ENCODE measurements at regions not wholly inside any gene's neighbourhood (a gene's known extent, or its start where the extent isn't known, plus 50 kb on each side); places are given as distances from the start of the nearest gene placed in this dataset.

DNA sequence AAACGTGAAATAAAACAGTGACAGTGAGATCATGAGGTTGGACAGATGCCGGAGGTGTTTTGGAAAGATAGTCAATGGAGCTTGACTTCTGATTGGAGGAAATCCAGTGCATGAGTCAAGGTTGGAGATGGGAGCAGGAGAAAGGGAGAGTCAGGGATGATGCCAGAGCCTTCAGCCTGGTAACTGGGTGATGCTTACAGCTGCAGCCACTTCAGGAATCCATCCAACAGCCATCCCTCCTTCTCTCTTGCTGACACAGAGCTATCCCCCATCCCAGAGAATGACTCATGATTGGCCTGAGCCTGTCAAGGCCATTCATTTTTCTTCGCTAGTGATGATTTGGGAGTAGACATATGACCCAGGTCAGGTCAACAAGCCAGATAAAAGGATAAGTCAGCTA lies 112.8 kb downstream of the SAMD5 start:
- no peak for DNase-seq

DNA sequence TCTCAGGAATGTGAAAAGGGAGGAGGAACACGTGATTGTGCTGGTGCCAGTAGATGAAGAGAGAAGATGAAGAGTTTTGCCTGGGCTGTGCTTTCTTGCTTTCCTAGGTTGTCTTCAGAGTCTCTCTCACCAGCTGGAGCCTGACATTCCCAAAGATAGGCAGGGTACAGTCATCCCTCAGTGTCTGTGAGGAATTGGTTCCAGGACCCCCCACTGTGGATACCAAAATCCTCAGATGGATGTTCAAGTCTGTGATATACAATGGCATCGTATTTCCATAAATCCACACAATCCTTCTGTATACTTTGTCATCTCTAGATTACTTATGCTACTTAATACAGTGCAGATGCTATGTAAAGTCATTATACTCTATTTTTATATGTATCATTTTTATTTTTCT lies 113.5 kb downstream of the SAMD5 start:
- DNase-seq, result no peak

DNA sequence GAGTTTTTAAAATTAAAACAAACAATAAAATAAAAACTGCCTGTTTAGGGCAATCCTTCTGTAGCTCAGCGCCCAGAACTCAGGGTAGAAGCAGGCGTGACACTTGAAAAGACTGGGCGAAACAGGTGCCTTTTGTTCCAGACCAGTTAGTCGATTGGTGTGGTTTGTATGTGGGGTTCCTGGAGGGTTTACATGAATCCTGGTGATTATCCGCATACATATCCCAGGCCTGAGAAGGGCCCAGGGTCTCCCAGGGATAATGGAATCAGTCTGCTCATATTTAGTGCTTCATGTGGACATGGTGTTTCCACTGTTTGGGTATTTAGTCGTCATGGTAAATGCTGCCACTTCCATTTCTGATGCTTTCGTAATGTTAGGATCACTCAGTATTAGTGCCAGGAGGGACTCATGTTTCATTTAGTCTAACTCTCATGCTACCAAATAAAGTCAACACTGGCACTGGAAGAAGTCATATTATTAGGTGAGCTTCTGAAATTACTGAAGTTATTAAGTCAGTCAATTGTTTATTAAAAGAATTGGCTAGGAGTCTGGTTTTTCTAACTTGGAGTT lies 116.5 kb downstream of the SAMD5 start:
- DNase-seq, result no peak

DNA sequence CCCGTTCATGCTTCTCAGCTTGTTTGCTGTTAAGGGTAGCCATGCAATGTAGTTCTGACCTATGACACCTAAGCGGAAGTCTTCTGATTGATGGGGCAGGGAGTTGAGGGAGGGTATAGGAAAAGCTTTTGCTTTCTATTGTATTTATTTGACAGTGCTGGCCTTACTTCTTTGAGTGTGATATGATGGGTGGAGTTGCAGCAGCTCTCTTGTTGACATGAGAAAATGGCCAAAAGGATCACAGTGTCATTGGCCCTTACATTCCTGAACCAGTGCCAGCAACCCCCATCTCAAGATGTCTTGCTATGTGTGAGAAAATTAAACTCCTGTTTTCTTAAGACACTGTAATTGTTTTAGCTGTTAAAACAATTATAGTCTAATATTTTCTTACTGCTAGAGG lies 117.5 kb downstream of the SAMD5 start:
- no peak for DNase-seq

DNA sequence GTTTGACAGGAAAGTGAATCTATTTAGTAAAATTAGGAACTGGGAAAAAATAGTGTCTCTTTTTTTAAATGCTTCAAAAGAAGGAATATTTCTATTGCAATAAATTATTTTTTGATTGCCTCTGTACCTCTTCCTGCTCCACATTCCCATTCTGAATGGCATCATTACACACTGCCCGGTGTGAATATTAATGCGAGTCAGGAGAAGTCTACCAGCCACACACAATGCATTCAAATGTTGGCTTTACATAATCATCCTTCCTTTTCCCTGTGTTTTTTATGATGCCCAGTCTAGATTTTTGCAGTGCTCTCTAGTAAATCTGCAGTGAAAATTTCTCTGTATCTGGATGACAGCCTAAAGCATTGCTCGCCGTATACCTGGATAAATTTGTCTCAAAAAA lies 118.9 kb downstream of the SAMD5 start:
- DNase-seq, result no peak

DNA sequence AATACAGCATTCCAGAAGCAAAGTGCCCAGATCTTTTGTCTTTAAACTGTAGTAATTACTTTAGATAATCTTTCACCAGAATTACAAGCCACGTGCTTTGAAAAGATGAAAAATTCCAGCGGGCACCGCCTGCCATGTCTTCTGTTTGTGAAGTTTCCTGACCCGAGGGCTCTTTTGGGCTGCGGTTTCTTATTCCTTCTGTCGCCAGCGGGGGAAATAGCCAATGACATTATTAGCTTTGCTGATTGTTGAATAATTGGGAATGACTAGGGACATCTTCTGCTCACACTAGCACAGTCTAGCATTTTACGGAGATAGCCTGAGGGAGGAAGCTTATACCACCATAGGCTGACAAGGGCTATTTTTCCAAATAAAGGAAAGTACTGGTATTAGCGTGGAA lies 124.7 kb downstream of the SAMD5 start:
- DNase-seq, result no peak

DNA sequence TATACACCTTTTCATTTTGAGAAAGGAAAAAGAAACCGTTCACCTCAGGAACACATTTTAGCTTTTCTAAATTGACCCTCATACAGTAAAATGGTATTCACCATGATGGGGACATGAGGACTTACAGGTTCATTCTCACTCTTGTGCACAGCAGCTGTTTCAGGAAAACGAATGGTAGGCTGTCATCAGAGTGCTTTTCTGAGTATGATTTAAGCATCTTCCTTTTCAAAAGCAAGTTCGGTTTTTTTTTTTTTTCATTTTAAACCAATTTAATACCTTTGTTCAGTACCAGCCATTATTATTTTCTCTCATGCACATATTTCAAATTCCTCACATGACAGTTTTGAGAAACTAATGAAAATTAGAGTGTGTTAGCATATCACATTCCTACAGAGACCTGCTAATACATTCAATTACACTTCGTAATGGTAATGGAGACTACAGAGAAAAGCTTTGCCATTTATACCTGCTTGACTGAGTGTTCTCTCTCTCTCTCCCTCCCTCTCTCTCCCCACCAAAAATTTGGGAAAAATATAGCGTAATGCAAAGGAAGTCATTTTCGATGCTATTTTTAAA lies 129.2 kb downstream of the SAMD5 start:
- DNase-seq, result no peak

DNA sequence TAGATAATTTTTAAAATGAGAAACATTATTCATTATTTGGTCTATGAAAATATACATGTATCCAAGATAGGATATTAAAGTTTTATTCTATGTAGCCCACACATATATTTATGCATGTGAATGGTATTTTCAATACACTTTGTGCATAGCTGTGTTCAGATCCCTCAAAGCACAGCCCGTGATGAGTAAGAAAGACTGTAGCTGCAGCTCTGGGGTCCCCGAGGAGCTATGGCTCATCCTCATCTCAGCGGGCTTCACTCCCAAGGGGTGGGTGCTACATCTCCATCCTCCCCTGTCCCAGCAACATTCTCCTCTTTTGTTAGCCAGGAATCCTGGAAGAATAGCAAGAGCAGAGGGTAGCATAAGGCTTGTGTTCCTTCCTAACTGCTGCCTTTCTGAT lies 130.8 kb downstream of the SAMD5 start:
- DNase-seq, result no peak

DNA sequence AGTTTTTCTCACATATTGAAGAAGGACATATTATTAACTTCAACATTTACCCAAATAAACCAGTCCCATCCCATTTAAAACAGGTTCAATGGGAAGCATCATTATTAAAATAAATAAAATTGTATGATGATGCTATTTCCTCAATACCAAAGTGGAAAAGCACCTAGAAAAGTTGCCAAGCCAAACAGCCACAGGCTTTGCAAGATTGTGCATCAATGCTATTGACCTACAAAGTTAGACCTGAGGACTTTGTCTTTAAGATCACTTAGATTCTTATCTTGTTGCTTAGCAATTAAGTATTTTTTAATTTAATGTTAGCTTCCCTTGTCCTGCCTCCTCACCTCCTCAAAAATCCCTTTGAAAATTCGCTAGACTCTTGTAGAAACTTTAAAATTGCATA lies 132.1 kb downstream of the SAMD5 start:
- DNase-seq, result no peak

DNA sequence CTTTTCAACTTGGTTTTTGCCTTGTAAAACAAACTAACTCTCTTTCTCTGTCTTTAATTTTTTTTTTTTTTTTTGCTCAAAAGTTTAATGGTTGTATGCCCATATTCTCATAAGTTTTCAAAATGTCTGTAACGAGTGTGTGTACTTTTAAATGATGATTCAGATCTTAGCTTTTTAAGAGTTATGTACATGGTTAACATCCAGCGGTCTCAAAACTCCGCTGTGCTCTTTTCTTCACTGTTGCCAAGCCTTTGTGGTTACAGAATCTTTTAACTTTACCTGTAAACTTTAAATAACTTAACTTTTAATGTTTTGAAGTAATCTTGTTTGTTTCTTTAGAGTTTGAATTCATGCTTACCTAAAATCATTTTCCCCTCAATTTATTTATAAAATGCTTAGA lies 133.0 kb downstream of the SAMD5 start:
- no peak for DNase-seq

DNA sequence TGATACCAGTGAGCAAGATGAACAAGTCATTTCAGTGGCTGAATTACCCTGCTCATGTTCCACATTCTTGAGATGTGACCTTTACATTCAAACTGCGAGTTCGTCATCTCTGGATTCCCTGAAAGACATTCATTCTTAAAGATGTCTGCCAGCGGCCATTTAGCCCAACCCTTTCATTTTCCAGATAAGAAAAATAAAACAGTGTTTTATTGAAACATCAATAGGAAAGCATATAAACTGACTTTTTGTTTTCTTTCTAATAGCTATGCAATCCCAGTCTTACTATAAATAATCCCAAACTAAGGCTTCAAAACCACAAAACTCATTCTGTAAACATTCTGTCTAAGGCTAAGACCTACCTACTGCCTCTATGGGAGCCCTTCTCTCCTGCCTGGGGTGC lies 134.0 kb downstream of the SAMD5 start:
- DNase-seq, result no peak

DNA sequence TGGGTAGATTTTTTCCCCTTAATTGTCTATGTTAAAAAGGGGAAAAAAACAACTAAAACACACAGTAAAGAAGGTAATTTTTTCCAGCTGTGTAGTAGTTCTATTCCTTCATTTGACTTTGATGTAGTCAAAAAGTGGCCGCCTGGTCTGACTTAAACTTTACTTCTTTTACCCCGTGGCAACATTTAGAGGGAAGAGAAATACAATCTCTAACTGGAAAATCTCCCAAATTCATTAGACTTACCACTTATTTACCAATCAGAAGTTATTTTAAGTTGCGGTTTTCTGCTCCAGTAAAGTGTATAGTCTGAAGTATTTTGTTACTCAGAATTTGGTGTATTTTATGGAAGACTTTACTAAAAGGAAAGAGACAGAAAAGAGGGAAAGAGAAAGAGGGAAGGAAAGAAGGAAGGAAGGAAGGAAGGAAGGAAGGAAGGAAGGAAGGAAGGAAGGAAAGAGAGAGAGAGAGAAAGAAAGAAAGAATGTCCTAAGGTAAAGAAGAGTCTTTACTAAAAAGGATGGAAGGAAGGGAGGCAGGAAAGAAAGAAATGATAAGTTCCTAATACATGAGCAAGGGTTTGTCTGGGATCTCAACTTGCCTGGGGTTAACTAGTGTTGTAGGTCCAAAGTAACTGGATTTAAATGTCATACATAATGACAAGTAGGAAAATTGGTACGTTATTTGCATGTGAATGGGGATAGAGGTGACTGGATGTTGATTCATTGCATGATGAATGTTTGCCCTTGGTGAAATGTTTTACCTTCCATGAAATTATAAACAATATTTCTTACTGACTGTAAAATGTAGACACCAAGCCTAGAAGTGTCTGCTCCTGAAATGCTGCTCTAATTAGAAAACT lies 135.1 kb downstream of the SAMD5 start:
- no peak for DNase-seq

DNA sequence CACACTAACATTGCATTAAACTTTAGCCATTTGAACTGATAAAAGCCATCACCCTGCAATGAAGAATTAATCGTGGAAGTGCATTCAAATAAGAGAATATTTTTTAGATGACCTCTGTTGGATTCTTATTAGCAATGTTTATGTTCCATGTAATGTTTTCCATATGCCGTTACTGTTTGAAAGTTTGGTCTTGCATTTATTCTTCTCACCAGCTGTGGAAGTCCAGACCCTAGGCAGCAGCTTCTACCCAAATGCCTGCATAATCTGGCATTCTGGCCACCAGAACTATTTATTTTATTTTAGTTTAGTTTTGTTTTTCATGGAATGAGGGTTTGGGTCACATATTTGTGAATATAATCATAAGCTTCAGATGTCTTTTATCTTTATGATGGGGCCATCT lies 140.4 kb downstream of the SAMD5 start:
- no peak for DNase-seq

DNA sequence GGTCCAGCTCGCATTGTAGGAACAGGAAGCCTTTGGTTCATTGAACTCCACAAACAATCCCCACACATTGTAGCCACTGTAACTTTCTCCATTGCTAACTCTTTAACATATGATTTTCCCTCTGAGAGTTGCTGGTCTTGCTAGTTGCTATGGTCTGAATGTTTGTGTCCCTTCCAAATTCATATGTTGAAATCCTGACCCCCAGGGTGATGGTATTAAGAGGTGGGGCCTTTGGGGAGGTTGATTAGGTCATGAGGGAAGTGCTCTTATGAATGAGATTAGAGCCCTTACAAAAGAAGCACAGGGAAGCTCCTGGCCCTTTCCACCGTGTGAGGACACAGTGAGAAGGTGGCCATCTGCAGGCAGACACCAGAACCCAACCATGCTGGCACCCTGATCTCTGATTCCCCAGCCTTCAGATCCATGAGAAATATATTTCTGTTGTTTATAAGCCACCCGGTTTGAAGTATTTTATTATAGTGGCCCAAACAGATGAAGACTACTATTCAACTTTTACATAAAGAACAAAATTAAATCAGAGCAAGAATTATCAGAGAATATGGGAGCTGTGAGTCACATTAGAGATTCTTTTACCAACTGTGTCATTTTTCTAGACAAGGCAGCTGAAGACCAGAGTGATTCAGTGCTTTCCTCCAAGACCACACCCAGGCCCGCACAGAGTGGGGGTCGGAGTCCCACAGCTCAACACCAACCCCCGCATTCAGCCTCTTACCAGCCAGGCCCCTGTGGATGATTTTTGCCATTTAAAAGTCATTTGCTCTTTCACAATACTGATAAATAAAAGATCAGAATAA lies 143.0 kb downstream of the SAMD5 start:
- no peak for DNase-seq

DNA sequence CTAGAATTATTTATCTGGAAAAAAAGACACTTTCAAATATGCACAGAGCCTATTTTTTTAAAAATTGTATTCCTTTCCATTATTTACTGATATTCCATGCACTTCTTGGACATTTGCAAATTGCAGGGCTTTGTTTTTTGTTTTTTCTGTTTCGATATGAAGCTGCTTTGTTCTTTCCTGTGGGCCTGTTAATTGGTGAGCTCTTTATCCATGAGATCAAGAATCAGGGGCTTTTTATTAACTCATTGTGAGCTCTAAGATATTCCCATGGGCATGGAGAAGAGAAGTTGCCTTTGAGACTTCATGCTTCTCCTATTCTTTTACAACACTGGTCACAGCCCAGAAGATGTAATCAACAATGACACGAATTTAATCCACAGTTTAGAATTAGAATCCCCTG lies 145.1 kb downstream of the SAMD5 start:
- DNase-seq, result no peak

DNA sequence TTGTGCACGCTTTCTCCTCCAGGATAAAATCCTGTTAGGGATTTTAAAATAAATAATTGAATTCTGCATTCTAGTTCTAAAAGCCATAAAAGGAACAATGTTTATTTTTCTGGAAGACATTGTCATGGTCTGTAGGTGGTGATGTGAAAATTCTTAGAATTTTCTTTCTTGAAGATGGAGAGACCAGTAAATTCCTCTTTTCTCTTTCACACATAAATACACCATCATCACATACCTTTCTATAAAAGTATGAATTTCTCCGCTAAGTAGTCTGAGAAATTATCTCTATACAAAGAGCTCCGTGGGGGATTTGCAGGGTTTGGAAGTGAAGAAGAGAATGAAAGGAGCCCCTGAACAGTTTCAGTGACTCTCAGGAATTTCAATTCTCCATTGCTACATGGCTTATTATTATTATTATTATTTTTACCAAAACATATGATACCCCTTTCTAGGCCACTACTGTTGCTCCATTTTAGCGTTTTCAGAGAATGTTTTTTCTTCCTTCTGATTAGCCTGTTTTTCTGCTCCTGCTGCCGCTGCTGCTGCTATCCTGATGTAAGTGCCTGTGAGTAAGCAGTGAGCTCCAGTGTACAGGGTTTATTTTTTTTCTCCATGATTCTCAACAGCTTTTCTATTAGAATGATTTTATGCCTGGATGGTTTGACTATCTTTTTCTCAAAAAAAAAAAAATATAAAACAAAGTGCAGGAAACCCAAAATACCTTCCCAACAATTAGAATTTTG lies 145.8 kb downstream of the SAMD5 start:
- no peak for DNase-seq

DNA sequence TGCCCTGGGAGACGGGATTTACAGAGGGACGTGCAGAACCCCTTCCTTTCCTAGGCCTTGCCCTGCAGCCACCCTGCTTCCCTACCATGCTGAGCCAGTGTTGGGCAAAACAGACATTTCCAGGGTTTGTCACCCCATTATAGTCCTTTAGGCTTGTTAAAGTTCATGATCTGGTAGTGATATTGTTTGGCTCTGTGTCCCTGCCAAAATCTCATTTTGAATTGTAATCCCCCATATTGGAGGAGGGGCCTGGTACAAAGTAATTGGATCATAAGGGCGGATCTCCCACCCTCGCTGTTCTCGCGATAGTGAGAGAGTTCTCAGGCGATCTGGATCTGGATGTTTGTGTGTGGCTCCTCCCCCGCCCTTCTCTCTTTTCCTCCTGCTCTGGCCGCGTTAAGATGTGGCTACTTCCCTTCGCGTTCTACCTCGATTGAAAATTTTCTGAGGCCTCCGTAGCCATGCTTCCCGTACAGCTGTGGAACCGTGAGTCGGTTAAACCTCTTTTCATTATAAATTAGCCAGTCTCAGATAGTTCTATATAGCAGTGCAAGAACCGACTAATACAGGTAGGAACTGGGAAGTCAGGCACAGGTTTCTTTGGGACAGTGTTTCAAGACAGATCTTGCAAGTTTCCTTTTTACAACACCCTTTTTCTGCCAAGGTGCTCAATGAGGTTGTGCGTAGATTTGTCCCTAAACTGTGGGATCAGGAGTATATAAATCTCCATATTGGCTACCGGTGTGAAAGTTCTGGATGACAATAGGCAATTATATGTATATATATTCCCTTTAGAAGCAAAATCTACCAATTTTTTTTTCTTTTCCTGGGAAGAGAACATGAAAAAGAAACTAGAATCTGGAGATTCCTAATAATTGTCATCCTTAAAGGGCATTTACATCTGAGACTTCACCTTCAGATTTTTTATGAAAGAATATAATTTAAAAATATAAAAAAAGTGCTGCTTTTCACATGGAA lies 152.1 kb downstream of the SAMD5 start:
- DNase-seq, result peak; percentile 13 to 21

DNA sequence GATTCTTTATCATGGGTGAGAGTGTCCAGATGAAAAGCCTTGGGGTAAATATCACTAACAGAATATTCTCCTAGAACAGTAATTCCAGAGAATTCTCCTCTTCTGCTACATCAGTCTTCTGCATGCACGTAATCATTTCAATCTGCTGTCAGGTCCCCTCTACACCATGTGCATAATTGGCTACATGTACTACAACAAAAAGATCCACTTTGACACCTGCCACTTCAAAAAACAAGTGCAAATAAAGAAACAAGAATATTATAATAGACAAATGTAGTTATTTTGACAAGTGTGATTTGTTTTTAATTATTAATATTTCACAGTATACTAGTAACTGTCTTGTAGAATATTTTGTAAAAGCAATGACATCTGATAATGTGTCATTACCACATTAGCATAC lies 154.2 kb downstream of the SAMD5 start:
- DNase-seq, result no peak

DNA sequence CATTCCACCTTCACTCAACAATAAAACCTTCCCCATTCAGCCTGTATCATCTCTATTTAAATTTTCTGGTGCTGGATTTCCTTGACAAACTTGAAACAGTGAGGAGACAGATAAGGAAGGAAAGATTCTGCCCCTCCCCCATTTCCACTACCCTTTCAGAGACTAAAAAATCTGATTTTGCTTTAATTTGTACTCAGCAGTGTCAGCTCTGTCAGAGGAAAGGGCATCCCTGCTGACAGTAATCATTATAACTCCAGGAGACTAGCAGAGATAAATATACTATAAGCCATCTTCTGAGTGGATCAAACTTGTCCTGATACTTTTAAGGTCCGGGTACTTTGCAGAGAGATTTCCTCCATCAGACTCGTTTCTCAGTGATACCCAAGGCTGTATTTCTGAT lies 155.6 kb downstream of the SAMD5 start:
- no peak for DNase-seq

DNA sequence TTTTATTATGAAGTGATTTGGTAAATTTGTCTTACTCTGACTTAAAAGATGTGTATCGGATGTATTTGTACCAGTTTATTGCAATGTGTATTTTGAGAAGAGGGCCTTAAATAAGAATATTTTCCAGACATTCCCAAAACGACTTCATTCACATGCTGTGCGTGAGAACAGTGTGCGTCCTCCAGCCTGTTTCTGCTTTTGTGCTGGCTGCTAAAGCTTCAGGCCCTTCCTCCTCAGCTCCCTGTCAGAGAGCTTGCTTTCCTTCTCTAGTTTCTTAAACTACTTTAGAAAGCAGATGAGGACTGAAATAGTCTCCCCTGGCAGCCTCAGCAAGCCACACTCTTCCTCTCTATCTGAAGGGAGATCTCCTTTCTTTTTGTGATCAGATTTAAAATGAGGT lies 157.8 kb downstream of the SAMD5 start:
- DNase-seq, result no peak

DNA sequence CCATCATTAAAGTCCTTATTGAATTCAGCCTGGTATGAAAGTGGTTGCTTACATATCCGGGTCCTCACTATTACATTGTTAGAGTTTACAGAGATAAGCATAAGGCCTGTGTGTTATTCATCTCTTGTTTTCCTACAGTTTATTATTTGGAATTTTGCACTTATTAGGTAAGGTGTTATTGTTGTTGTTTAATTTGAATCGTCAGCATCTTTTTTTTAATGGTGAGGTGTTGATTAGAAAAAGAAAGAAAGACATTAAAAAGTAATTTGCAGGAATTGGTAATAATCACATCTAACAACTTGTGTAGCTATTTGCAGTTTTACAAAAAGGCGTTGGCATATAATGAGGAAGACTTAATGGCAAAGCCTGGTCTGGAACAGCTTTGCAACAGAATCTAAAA lies 158.6 kb downstream of the SAMD5 start:
- DNase-seq, result no peak

DNA sequence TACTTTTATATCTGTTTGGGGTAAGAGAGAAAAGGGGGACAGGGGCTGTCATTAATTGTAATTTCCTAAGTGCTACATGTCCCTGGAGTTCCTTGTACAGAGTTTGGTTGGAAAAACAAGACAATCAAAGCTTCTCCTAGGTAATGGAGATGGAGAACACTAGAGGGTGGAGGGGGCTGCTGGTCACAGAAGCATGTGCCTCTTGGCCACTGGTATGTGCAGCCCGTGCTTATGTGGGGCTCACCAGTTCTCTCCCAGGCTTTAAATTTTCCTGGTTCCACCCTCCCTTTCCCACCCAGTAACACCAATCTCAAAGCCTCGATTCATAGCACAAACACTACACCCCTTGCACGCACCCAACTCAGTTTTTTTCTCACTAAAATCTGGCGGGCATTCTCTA lies 165.6 kb downstream of the SAMD5 start:
- no peak for DNase-seq
